ENCODE measurements at regions not wholly inside any gene's neighbourhood (a gene's known extent, or its start where the extent isn't known, plus 50 kb on each side); places are given as distances from the start of the nearest gene placed in this dataset.

DNA sequence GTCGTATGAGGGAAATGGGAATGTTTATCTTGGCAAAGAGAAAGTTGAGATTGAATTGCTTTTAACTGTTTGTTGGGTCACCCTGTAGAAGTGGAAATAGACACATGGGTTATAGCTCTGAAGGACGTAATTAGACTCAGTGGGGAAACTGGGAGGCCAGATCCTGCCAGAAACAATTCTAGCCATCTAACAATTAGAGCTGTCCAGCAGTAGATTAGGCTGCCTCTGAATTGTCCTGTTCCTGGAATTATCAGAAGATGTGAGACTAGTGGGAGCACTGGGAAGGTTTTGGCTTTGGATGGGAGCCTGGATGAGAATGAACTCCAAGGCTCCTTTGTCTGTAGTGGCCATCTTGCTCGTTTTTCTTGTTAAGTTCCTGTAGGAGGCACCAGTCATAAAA is 61.9 kb upstream of the IGFBP7 start:
- TF ChIP-seq, protein P1, sequence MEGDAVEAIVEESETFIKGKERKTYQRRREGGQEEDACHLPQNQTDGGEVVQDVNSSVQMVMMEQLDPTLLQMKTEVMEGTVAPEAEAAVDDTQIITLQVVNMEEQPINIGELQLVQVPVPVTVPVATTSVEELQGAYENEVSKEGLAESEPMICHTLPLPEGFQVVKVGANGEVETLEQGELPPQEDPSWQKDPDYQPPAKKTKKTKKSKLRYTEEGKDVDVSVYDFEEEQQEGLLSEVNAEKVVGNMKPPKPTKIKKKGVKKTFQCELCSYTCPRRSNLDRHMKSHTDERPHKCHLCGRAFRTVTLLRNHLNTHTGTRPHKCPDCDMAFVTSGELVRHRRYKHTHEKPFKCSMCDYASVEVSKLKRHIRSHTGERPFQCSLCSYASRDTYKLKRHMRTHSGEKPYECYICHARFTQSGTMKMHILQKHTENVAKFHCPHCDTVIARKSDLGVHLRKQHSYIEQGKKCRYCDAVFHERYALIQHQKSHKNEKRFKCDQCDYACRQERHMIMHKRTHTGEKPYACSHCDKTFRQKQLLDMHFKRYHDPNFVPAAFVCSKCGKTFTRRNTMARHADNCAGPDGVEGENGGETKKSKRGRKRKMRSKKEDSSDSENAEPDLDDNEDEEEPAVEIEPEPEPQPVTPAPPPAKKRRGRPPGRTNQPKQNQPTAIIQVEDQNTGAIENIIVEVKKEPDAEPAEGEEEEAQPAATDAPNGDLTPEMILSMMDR (IDR thresholded peaks at IDR 0.05; ENCODE audit: insufficient read depth, low read length, severe bottlenecking), result no peak
- Histone ChIP-seq H3K4me3 (ENCODE audit: low read depth, low read length) (no peak overlapping the region), H3K27me3 (ENCODE audit: control insufficient read depth, insufficient read depth, low read length) (no peaks in the 10 kb centered on the region), H3K36me3 (ENCODE audit: control insufficient read depth, insufficient read depth, low read length) (no peaks in the 10 kb centered on the region)
- FAIRE-seq (no peak), DNase-seq (ENCODE audit: low read depth) (no peak)

DNA sequence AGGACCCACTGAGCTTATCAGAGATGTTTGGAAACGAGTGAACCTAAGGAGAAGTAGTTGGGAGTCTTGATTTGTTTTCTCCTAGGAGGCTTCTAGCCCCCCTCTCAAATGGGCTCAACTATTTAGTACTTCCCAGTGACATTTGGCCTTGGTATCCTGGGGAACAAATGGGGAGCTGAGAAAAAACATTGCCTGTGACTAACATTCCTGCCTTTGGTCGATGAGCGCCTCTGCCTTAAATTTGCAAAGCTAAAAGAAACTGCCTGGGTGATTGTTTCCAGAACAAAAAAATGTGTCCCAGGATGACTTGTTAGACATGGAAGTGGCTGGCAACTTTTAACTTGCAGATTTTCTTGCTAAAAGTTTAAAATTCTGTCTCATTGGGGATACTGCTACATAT is 58.8 kb upstream of the IGFBP7 start:
- no peak for FAIRE-seq
- DNase-seq (ENCODE audit: low read depth), result no peak
- TF ChIP-seq, protein P1 (IDR thresholded peaks at IDR 0.05; ENCODE audit: insufficient read depth, low read length, severe bottlenecking), result no peak
- Histone ChIP-seq H3K4me3 (ENCODE audit: low read depth, low read length) (no peak overlapping the region), H3K36me3 (ENCODE audit: control insufficient read depth, insufficient read depth, low read length) (no peaks in the 10 kb centered on the region), H3K27me3 (ENCODE audit: control insufficient read depth, insufficient read depth, low read length) (no peaks in the 10 kb centered on the region)

DNA sequence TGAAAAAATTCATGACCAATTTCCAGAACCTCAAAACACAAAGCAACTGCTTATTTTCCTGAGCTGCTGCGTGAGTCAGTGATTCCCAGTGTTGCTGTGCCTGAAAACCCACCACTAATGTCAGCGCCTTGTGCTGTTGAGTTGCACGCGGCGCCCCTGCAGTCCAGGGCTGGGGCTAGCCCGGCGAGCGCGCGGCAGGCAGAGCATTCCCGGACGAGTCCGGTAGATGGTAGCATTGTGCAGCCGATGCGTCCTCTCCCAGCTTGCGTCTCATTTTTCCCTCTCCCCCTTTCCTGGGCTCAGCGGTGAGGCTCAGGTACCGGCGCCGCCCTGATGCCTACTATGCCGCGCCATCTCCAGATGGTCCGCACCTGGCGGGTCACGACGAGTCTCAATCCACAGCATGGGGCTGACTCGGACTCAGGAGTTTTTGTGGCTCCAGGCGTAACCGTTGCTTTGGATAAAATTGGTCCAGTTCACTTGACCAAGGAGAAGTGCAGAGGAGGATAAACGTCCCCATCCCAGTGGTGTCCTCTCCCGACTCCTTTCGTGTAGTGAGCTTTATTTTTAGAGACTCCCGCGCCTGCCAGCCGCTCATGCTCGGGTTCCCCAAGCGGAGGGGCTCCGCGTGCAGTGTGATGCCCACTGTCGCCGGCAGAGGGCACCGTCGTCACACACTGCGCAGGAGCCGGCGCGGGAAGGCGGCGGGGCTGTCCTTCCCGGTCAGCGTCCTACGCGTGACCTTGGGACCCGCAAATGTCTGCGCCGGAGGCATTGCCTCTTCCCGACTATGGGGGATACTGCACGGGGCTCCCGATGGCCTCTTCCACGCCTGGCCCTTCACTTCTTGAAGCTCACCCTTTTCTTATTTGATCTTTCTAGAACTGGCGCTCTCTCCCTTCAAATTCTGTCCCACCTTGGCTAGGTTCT is 53.6 kb upstream of the IGFBP7 start:
- H3K4me3 ChIP-seq (ENCODE audit: low read depth, low read length), result peak overlapping the region; percentile 41
- H3K27me3 ChIP-seq (ENCODE audit: control insufficient read depth, insufficient read depth, low read length), result no peaks in the 10 kb centered on the region
- TF ChIP-seq, protein P1 (IDR thresholded peaks at IDR 0.05; ENCODE audit: insufficient read depth, low read length, severe bottlenecking), result peak; percentile 98
- no peak for FAIRE-seq
- H3K36me3 ChIP-seq (ENCODE audit: control insufficient read depth, insufficient read depth, low read length), result no peaks in the 10 kb centered on the region
- peak; percentile 54 for DNase-seq (ENCODE audit: low read depth)

DNA sequence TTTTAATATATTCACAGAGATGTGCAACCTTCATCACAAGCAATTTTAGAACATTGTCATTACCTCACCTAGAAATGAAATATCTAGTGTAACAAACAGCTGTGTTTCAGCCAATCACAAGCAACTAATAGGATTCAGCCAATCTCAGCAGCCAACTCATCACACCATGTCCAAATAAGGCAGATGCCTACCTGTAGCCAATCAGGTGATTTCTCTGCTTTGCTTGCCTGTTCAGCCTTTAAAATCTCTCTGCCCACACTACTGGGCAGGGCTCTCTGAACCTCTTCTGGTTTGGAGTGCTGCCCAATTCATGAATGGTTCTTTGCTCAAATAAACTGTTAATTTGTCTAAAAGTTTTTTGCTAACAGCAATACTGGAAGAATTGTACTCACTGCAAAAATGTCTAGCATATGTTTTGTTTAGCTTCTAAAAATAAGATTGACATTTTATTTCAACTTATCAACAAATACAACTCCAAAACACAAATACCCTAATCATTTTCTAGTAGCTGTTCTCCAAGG is 52.4 kb upstream of the IGFBP7 start:
- TF ChIP-seq, protein P1 (IDR thresholded peaks at IDR 0.05; ENCODE audit: insufficient read depth, low read length, severe bottlenecking), result no peak
- Histone ChIP-seq H3K36me3 (ENCODE audit: control insufficient read depth, insufficient read depth, low read length) (no peaks in the 10 kb centered on the region), H3K4me3 (ENCODE audit: low read depth, low read length) (no peak overlapping the region), H3K27me3 (ENCODE audit: control insufficient read depth, insufficient read depth, low read length) (no peaks in the 10 kb centered on the region)
- DNase-seq (ENCODE audit: low read depth), result no peak
- FAIRE-seq, result no peak
